ENCODE measurements at regions not wholly inside any gene's neighbourhood (a gene's known extent, or its start where the extent isn't known, plus 50 kb on each side); places are given as distances from the start of the nearest gene placed in this dataset.

DNA sequence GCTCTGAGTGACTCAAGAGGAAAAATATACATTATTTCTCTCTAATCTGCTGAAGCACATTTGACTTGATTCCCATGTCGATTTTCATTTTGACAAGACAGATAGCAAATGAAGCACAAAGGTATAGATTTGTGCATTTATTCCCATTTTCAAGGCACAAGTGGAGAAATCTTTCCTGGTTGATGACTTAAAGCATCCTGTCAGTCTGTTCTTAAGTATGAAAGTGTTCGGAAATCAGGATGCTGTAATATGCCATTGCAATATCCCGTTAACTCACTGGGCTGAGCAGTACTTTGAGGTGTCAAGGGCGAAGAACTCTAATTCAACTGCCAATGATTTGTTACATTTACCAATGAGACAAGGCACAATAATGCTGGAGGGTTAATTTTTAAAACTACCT is 185.2 kb upstream of the LRP1B start:
- DNase-seq (ENCODE audit: unreplicated experiment), result no peak
- CTCF ChIA-PET, result no interaction called here
- POLR2A ChIA-PET, result no interaction called here
- Mint-ChIP-seq H3K27me3 (ENCODE audit: insufficient read depth, unreplicated experiment) (no peaks in the 10 kb centered on the region), H3K9me3 (ENCODE audit: unreplicated experiment) (peaks cover 7% of the 10 kb centered on the region), H3K36me3 (ENCODE audit: insufficient read depth, unreplicated experiment) (peaks cover 7% of the 10 kb centered on the region), H3K27ac (ENCODE audit: low read depth, unreplicated experiment) (no peak overlapping the region), H3K4me3 (ENCODE audit: unreplicated experiment) (no peak overlapping the region), H3K4me1 (ENCODE audit: insufficient read depth, unreplicated experiment) (no peaks in the 10 kb centered on the region)
- no TSS peak for BruUV-seq (replicated peaks)
- TF ChIP-seq, protein P1, sequence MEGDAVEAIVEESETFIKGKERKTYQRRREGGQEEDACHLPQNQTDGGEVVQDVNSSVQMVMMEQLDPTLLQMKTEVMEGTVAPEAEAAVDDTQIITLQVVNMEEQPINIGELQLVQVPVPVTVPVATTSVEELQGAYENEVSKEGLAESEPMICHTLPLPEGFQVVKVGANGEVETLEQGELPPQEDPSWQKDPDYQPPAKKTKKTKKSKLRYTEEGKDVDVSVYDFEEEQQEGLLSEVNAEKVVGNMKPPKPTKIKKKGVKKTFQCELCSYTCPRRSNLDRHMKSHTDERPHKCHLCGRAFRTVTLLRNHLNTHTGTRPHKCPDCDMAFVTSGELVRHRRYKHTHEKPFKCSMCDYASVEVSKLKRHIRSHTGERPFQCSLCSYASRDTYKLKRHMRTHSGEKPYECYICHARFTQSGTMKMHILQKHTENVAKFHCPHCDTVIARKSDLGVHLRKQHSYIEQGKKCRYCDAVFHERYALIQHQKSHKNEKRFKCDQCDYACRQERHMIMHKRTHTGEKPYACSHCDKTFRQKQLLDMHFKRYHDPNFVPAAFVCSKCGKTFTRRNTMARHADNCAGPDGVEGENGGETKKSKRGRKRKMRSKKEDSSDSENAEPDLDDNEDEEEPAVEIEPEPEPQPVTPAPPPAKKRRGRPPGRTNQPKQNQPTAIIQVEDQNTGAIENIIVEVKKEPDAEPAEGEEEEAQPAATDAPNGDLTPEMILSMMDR (IDR thresholded peaks at IDR 0.05; ENCODE audit: unreplicated experiment), result no peak
- intact Hi-C loops (cut with micrococcal nuclease), result no loop called here

DNA sequence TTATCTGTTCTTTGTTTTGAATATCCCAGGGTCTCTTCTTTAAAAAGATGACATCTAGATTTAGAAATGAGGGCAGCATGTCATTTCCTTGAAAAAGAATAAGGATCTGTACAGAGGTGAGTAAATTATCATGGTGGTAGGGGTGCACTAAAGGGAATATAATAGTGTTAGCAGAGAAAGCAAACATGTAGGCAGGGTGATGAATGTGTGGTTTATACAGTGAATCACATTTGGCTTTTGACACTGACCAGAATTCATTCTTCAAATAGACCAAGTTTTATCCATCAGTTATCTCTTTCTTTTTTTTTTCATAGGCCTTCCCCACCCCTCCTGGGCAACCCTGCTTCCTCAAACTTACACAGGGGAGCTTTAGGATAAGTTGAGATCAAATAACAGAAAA is 184.5 kb upstream of the LRP1B start:
- TF ChIP-seq, protein P1 (IDR thresholded peaks at IDR 0.05; ENCODE audit: unreplicated experiment), result no peak
- Mint-ChIP-seq H3K27ac (ENCODE audit: low read depth, unreplicated experiment) (no peak overlapping the region), H3K9me3 (ENCODE audit: unreplicated experiment) (peaks cover 7% of the 10 kb centered on the region), H3K27me3 (ENCODE audit: insufficient read depth, unreplicated experiment) (no peaks in the 10 kb centered on the region), H3K4me1 (ENCODE audit: insufficient read depth, unreplicated experiment) (no peaks in the 10 kb centered on the region), H3K36me3 (ENCODE audit: insufficient read depth, unreplicated experiment) (peaks cover 7% of the 10 kb centered on the region), H3K4me3 (ENCODE audit: unreplicated experiment) (no peak overlapping the region)
- POLR2A ChIA-PET, result no interaction called here
- CTCF ChIA-PET, result no interaction called here
- BruUV-seq (replicated peaks), result no TSS peak
- DNase-seq (ENCODE audit: unreplicated experiment), result no peak
- intact Hi-C loops (cut with micrococcal nuclease), result no loop called here

DNA sequence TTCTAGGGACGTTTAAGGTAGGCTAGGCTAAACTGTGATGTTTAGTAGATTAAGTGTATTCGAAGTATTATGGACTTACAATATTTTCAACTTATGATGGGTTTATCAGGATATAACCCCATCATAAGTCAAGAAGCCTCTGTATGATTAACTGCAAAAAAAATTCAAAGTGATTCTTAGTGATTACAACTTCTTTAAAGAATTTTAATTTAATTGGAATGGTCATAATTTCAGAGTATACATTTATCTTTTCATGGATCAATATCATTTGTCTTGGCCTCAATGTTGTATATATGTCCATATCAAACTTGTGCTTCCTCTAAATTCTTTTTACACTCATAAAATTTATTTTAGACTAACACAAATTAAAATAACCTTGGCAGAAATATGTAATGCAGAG is 183.3 kb upstream of the LRP1B start:
- Mint-ChIP-seq H3K4me3 (ENCODE audit: unreplicated experiment) (no peak overlapping the region), H3K27me3 (ENCODE audit: insufficient read depth, unreplicated experiment) (no peaks in the 10 kb centered on the region), H3K9me3 (ENCODE audit: unreplicated experiment) (peaks cover 7% of the 10 kb centered on the region), H3K27ac (ENCODE audit: low read depth, unreplicated experiment) (no peak overlapping the region), H3K36me3 (ENCODE audit: insufficient read depth, unreplicated experiment) (peaks cover 7% of the 10 kb centered on the region), H3K4me1 (ENCODE audit: insufficient read depth, unreplicated experiment) (no peaks in the 10 kb centered on the region)
- ChIA-PET CTCF (no interaction called here), POLR2A (no interaction called here)
- intact Hi-C loops (cut with micrococcal nuclease), result no loop called here
- TF ChIP-seq, protein P1 (IDR thresholded peaks at IDR 0.05; ENCODE audit: unreplicated experiment), result no peak
- BruUV-seq (replicated peaks), result no TSS peak
- no peak for DNase-seq (ENCODE audit: unreplicated experiment)

DNA sequence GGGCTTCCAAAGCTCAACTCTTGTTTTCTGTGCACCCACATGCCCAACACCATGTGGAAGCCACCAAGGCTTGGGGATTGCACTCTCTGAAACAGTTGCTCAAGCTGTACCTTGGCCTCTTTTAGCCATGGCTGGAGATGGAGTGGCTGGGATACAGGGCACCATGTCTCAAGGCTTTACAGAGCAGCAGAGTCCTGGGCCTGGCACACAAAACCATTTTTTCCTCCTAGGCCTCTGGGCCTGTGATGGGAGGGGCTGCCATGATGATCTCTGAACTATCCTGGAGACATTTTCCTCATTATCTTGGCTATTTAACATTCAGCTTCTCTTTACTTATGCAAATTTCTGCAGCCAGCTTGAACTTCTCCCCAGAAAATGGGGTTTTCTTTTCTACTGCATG is 179.7 kb upstream of the LRP1B start:
- peaks cover 7% of the 10 kb centered on the region for H3K9me3 Mint-ChIP-seq (ENCODE audit: unreplicated experiment)
- H3K4me1 Mint-ChIP-seq (ENCODE audit: insufficient read depth, unreplicated experiment), result no peaks in the 10 kb centered on the region
- no TSS peak for BruUV-seq (replicated peaks)
- TF ChIP-seq, protein P1 (IDR thresholded peaks at IDR 0.05; ENCODE audit: unreplicated experiment), result no peak
- no peaks in the 10 kb centered on the region for H3K36me3 Mint-ChIP-seq (ENCODE audit: insufficient read depth, unreplicated experiment)
- POLR2A ChIA-PET, result no interaction called here
- CTCF ChIA-PET, result no interaction called here
- DNase-seq (ENCODE audit: unreplicated experiment), result no peak
- intact Hi-C loops (cut with micrococcal nuclease), result no loop called here
- no peaks in the 10 kb centered on the region for H3K27me3 Mint-ChIP-seq (ENCODE audit: insufficient read depth, unreplicated experiment)
- no peak overlapping the region for H3K4me3 Mint-ChIP-seq (ENCODE audit: unreplicated experiment)
- H3K27ac Mint-ChIP-seq (ENCODE audit: low read depth, unreplicated experiment), result no peak overlapping the region

All from MCF 10A (cell line).